ENCODE measurements at regions not wholly inside any gene's neighbourhood (a gene's known extent, or its start where the extent isn't known, plus 50 kb on each side); places are given as distances from the start of the nearest gene placed in this dataset.

GRCh38 chr2:120842456-120843439 is 107.1 kb downstream of the GLI2 start:
- TF ChIP-seq YY1 (IDR thresholded peaks at IDR 0.05; ENCODE audit: insufficient read depth, insufficient read length) (no peak), SUZ12 (IDR thresholded peaks at IDR 0.05; ENCODE audit: extremely low read depth, insufficient read depth, insufficient read length) (no peak), ZNF274 (IDR thresholded peaks at IDR 0.05; ENCODE audit: low read depth, low read length) (no peak)
